ENCODE measurements at regions not wholly inside any gene's neighbourhood (a gene's known extent, or its start where the extent isn't known, plus 50 kb on each side); places are given as distances from the start of the nearest gene placed in this dataset.

- TF ChIP-seq, protein P1, sequence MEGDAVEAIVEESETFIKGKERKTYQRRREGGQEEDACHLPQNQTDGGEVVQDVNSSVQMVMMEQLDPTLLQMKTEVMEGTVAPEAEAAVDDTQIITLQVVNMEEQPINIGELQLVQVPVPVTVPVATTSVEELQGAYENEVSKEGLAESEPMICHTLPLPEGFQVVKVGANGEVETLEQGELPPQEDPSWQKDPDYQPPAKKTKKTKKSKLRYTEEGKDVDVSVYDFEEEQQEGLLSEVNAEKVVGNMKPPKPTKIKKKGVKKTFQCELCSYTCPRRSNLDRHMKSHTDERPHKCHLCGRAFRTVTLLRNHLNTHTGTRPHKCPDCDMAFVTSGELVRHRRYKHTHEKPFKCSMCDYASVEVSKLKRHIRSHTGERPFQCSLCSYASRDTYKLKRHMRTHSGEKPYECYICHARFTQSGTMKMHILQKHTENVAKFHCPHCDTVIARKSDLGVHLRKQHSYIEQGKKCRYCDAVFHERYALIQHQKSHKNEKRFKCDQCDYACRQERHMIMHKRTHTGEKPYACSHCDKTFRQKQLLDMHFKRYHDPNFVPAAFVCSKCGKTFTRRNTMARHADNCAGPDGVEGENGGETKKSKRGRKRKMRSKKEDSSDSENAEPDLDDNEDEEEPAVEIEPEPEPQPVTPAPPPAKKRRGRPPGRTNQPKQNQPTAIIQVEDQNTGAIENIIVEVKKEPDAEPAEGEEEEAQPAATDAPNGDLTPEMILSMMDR (IDR thresholded peaks at IDR 0.05; ENCODE audit: insufficient read depth, low read length) = no peak
- no peak overlapping the region for H3K4me3 ChIP-seq (ENCODE audit: low read depth, low read length)
- DNase-seq (ENCODE audit: low read depth) = no peak
Observed at GRCh38 chr16:86124321-86124720, 225.4 kb downstream of the IRF8 start.

DNA sequence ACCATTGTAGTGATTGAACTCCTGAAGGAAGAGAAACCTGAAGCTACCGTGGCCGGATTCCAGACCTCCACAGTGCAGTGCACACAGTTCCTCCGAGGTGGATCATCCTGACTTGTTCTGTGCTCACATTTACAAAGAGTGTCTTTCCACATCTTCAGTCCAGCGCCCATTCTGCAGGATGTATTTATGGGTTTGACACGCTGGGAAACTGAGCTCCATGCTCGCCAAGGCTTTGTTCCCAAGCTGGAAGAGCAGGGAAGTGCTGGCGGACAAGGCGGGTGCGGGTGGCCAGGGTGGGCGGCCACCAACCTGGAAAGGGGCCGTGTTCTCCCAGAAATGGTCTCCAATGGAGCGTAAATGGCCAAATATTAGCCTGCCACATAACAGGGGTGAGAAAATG is 227.9 kb downstream of the IRF8 start:
- no peak overlapping the region for H3K4me3 ChIP-seq (ENCODE audit: low read depth, low read length)
- TF ChIP-seq, protein P1 (IDR thresholded peaks at IDR 0.05; ENCODE audit: insufficient read depth, low read length) = no peak
- no peak for DNase-seq (ENCODE audit: low read depth)

- TF ChIP-seq, protein P1 (IDR thresholded peaks at IDR 0.05; ENCODE audit: insufficient read depth, low read length) = no peak
- no peak for DNase-seq (ENCODE audit: low read depth)
- no peak overlapping the region for H3K4me3 ChIP-seq (ENCODE audit: low read depth, low read length)
Observed at GRCh38 chr16:86127366-86127765, 228.4 kb downstream of the IRF8 start.

DNA sequence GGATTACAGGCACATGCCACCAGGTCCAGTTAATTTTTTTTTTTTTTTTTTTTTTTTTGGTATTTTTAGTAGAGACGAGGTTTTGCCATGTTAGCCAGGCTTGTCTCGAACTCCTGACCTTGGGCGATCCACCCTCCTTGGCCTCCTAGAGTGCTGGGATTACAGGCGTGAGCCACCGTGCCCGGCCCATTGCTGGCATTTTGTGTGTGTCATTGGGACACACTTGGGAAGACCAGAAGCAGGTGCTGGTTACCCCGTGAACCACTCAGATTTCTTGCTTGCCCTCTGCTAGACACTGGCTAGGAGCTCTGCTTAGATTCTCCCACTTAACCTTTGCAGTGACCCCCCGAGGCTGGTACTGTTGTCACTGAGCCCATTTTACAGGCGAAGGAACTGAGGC is 229.3 kb downstream of the IRF8 start:
- no peak for DNase-seq (ENCODE audit: low read depth)
- TF ChIP-seq, protein P1 (IDR thresholded peaks at IDR 0.05; ENCODE audit: insufficient read depth, low read length) = no peak
- H3K4me3 ChIP-seq (ENCODE audit: low read depth, low read length) = no peak overlapping the region

DNA sequence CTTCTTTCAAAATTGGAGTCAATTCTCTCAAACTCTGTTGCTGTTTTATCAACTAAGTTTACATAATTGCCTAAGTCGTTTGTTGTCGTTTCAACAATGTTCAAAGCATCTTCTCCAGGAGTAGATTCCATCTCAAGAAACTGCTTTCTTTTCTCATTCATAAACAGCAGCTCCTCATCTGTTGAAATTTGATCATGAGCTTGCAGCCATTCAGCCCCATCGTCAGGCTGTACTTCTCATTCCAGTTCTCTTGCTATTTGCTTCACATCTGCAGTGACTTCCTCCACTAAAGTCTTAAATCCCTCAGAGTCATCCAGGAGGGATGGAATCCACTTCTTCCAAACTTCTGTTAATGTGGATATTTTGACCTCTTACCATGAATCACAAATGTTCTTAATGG is 230.6 kb downstream of the IRF8 start:
- TF ChIP-seq, protein P1 (IDR thresholded peaks at IDR 0.05; ENCODE audit: insufficient read depth, low read length) = no peak
- no peak overlapping the region for H3K4me3 ChIP-seq (ENCODE audit: low read depth, low read length)
- DNase-seq (ENCODE audit: low read depth) = no peak

GRCh38 chr16:86133377-86133776 is 234.4 kb downstream of the IRF8 start:
- TF ChIP-seq, protein P1 (IDR thresholded peaks at IDR 0.05; ENCODE audit: insufficient read depth, low read length) = no peak
- DNase-seq (ENCODE audit: low read depth) = no peak
- no peak overlapping the region for H3K4me3 ChIP-seq (ENCODE audit: low read depth, low read length)

GRCh38 chr16:86133847-86134375 is 234.9 kb downstream of the IRF8 start:
- TF ChIP-seq, protein P1 (IDR thresholded peaks at IDR 0.05; ENCODE audit: insufficient read depth, low read length) = no peak
- H3K4me3 ChIP-seq (ENCODE audit: low read depth, low read length) = no peak overlapping the region
- DNase-seq (ENCODE audit: low read depth) = no peak

All from fibroblast of the aortic adventitia (primary cell).